ENCODE measurements at regions not wholly inside any gene's neighbourhood (a gene's known extent, or its start where the extent isn't known, plus 50 kb on each side); places are given as distances from the start of the nearest gene placed in this dataset.

GRCh38 chr10:105837951-105838350, 1196.9 kb downstream of the SORCS3 start:
- TF ChIP-seq CTCF (IDR thresholded peaks at IDR 0.05) (no peak), ZFX (IDR thresholded peaks at IDR 0.05; ENCODE audit: borderline replicate concordance) (no peak)

Data from 22Rv1 (cell line).